ENCODE measurements at regions not wholly inside any gene's neighbourhood (a gene's known extent, or its start where the extent isn't known, plus 50 kb on each side); places are given as distances from the start of the nearest gene placed in this dataset.
"Not testable (repeated sequence)": the region's sequence is repeated elsewhere in the genome, so short reads cannot be mapped to it uniquely, and the experiment has no call there.

- no peak for DNase-seq (ENCODE audit: low read depth in 2 of 2)
Measured at GRCh38 chr4:29908276-29908675, 811.9 kb upstream of the PCDH7 start.

GRCh38 chr4:29927895-29928294 is 792.3 kb upstream of the PCDH7 start:
- no peak for DNase-seq (ENCODE audit: low read depth in 2 of 2)

GRCh38 chr4:29948451-29948850 is 771.7 kb upstream of the PCDH7 start:
- no peak for DNase-seq (ENCODE audit: low read depth in 2 of 2)

GRCh38 chr4:29948858-29949257 is 771.3 kb upstream of the PCDH7 start:
- no peak for DNase-seq (ENCODE audit: low read depth in 2 of 2)

GRCh38 chr4:29966386-29966785 is 753.8 kb upstream of the PCDH7 start:
- no peak for DNase-seq (ENCODE audit: low read depth in 2 of 2)

GRCh38 chr4:29970626-29971025 is 749.5 kb upstream of the PCDH7 start:
- DNase-seq (ENCODE audit: low read depth in 2 of 2): no peak

GRCh38 chr4:29972121-29972520 is 748.0 kb upstream of the PCDH7 start:
- DNase-seq (ENCODE audit: low read depth in 2 of 2): no peak

- no peak for DNase-seq (ENCODE audit: low read depth in 2 of 2)
Measured at GRCh38 chr4:29983890-29984289, 736.3 kb upstream of the PCDH7 start.

GRCh38 chr4:30001628-30002027 is 718.5 kb upstream of the PCDH7 start:
- no peak for DNase-seq (ENCODE audit: low read depth in 2 of 2)

- no peak for DNase-seq (ENCODE audit: low read depth in 2 of 2)
Measured at GRCh38 chr4:30002341-30002740, 717.8 kb upstream of the PCDH7 start.

- DNase-seq (ENCODE audit: low read depth in 2 of 2): no peak
Measured at GRCh38 chr4:30005995-30006394, 714.2 kb upstream of the PCDH7 start.

GRCh38 chr4:30024526-30024925 is 695.6 kb upstream of the PCDH7 start:
- DNase-seq (ENCODE audit: low read depth in 2 of 2): no peak

- no peak for DNase-seq (ENCODE audit: low read depth in 2 of 2)
Measured at GRCh38 chr4:30028826-30029225, 691.3 kb upstream of the PCDH7 start.

- DNase-seq (ENCODE audit: low read depth in 2 of 2): no peak
Measured at GRCh38 chr4:30056016-30056766, 664.0 kb upstream of the PCDH7 start.

- no peak for DNase-seq (ENCODE audit: low read depth in 2 of 2)
Measured at GRCh38 chr4:30068234-30068633, 651.9 kb upstream of the PCDH7 start.

GRCh38 chr4:30073011-30073710 is 647.0 kb upstream of the PCDH7 start:
- DNase-seq (ENCODE audit: low read depth in 2 of 2): no peak

- DNase-seq (ENCODE audit: low read depth in 2 of 2): not testable (repeated sequence)
Measured at GRCh38 chr4:30092420-30093128, 627.6 kb upstream of the PCDH7 start.

- DNase-seq (ENCODE audit: low read depth in 2 of 2): no peak
Measured at GRCh38 chr4:30094887-30095286, 625.3 kb upstream of the PCDH7 start.

GRCh38 chr4:30103455-30103854 is 616.7 kb upstream of the PCDH7 start:
- DNase-seq (ENCODE audit: low read depth in 2 of 2): peak; percentile 9 to 67

- no peak for DNase-seq (ENCODE audit: low read depth in 2 of 2)
Measured at GRCh38 chr4:30116401-30116800, 603.8 kb upstream of the PCDH7 start.

GRCh38 chr4:30117433-30117832 is 602.7 kb upstream of the PCDH7 start:
- DNase-seq (ENCODE audit: low read depth in 2 of 2): no peak

- no peak for DNase-seq (ENCODE audit: low read depth in 2 of 2)
Measured at GRCh38 chr4:30122711-30123110, 597.5 kb upstream of the PCDH7 start.

GRCh38 chr4:30124621-30125020 is 595.5 kb upstream of the PCDH7 start:
- not testable (repeated sequence) for DNase-seq (ENCODE audit: low read depth in 2 of 2)

Data from lung microvascular endothelial cell (primary cell).